Right lobe of liver (tissue), 6 donors: ENCODE measurements at regions not wholly inside any gene's neighbourhood (a gene's known extent, or its start where the extent isn't known, plus 50 kb on each side); places are given as distances from the start of the nearest gene placed in this dataset.
"Not testable (repeated sequence)": the region's sequence is repeated elsewhere in the genome, so short reads cannot be mapped to it uniquely, and the experiment has no call there.

Experiments
- ATAC-seq, 4 donors: fragments of 200-7000 bp; cut with Tn5 transposase; one replicate each; pipeline ENCODE4 v1.9.1; 2020; ENCODE audit warnings: mild to moderate bottlenecking in 4 of 4, moderate library complexity in 4 of 4
- DNase-seq, 3 donors: peaks; one replicate each; pipeline ENCODE4 v3.0.0-alpha.2; 2020
- H3K27ac ChIP-seq, 3 donors: fragments of 200-600 bp; one replicate each; pipeline ENCODE4 v1.8.0; 2022
- H3K27me3 ChIP-seq, 2 donors: fragments of 200-600 bp; one replicate each; pipeline ENCODE4 v1.8.0; 2022
- H3K36me3 ChIP-seq, 4 donors: fragments of 200-600 bp; sonication (generic) in 1 of 4; one replicate each; pipeline versions ENCODE4 v1.5.1 to v1.8.0; 2017 to 2022; ENCODE audit warnings: control low read depth in 1 of 4
- H3K4me1 ChIP-seq, 4 donors: fragments of 200-600 bp; sonication (generic) in 1 of 4; one replicate each; pipeline versions ENCODE4 v1.5.1 to v1.8.0; 2017 to 2022; ENCODE audit warnings: control low read depth in 1 of 4
- H3K4me3 ChIP-seq, 3 donors: fragments of 200-600 bp; one replicate each; pipeline ENCODE4 v1.8.0; 2022
- H3K9me3 ChIP-seq, 4 donors: fragments of 200-600 bp; sonication (generic) in 1 of 4; one replicate each; pipeline versions ENCODE4 v1.5.1 to v1.8.0; 2017 to 2022; ENCODE audit warnings: control low read depth in 1 of 4
- POLR2A ChIP-seq: fragments of 450-650 bp; IDR thresholded peaks from one replicate; pipeline ENCODE4 v1.6.1; 2017; ENCODE audit warnings: antibody characterized with exemption, mild to moderate bottlenecking
- WGBS: methylation state at CpG from one replicate; pipeline ENCODE4 v1.1.6; 2018; ENCODE audit warnings: low coverage, low lambda C conversion rate; ENCODE audit not compliant: insufficient coverage; ENCODE audit errors: missing lambda C conversion rate; 5-methylcytosine and 5-hydroxymethylcytosine counted together
- intact Hi-C, 2 donors: fragments of 100-400 bp; cut with DNase I; formaldehyde crosslinking; loops; one replicate each; pipeline versions ENCODE4 v1.11.2 to v1.14.1; 2022
- TF ChIP-seq, protein P1 (sequence below), 4 donors: fragments of 200-600 bp in 3 of 4; fragments of 450-650 bp in 1 of 4; IDR thresholded peaks; one replicate each; pipeline versions ENCODE4 v1.5.1 to v1.8.0; 2016 to 2022; ENCODE audit warnings: antibody characterized with exemption in 4 of 4, mild to moderate bottlenecking in 2 of 4
- donor health status: DM: no; HTN: yes; CAD: no.
- donor health status: DM: no; HTN: no; CAD: no.
- donor health status: DM: no; HTN: no; CAD: no.
- donor health status: DM: no; HTN: yes; CAD: no.
- donor health status: DM: no; HTN: yes; CAD: no.

DNA sequence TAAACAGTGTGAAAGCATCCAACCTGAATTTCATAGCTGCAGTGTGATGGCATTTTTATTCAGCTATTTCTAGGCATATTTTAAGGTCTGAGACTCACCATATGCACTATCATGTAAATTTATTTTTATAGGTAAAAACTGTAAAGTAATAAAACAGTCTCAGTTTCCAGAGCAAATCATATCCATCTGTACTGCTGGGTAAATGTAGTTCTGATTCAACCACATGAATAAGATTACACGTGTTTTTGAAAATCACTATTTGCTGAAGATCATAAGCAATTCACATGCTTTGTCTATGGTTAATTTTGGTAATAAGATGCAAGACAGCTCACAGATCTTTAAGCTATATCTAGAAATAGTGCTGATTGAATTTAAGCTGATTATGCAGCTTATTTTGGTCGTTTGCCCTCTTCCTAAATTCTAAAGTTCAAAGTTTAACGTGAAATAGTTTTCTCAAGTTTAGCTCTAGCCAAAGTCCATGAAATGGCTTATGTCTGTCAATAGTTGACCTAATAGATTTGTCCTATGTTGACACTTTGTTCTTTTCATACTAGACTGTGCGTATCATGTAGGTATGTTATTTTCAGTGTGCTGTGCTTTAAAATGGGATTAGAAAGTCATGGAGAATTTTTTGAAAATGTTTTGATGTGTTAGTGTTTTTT is 489.0 kb downstream of the USP25 start:
- no peak for DNase-seq
- no peak for TF ChIP-seq POLR2A
- TF ChIP-seq, protein P1, sequence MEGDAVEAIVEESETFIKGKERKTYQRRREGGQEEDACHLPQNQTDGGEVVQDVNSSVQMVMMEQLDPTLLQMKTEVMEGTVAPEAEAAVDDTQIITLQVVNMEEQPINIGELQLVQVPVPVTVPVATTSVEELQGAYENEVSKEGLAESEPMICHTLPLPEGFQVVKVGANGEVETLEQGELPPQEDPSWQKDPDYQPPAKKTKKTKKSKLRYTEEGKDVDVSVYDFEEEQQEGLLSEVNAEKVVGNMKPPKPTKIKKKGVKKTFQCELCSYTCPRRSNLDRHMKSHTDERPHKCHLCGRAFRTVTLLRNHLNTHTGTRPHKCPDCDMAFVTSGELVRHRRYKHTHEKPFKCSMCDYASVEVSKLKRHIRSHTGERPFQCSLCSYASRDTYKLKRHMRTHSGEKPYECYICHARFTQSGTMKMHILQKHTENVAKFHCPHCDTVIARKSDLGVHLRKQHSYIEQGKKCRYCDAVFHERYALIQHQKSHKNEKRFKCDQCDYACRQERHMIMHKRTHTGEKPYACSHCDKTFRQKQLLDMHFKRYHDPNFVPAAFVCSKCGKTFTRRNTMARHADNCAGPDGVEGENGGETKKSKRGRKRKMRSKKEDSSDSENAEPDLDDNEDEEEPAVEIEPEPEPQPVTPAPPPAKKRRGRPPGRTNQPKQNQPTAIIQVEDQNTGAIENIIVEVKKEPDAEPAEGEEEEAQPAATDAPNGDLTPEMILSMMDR (IDR thresholded peaks at IDR 0.05), result no peak
- H3K36me3 ChIP-seq, result no peaks in the 10 kb centered on the region
- peak overlapping the region in 2 of 3 donors; percentile 41 to 71 for H3K27ac ChIP-seq
- intact Hi-C loops, result no loop called here
- peak; percentile 88 to 95 (median 92) for ATAC-seq
- no peaks in the 10 kb centered on the region for H3K27me3 ChIP-seq
- WGBS, result 31% methylated on average over 4 of the region's 4 CpGs
- H3K4me3 ChIP-seq, result no peak overlapping the region
- H3K9me3 ChIP-seq, result no peaks in the 10 kb centered on the region
- H3K4me1 ChIP-seq, result peaks cover 0 to 42% (median 13%) of the 10 kb centered on the region in 4 donors

DNA sequence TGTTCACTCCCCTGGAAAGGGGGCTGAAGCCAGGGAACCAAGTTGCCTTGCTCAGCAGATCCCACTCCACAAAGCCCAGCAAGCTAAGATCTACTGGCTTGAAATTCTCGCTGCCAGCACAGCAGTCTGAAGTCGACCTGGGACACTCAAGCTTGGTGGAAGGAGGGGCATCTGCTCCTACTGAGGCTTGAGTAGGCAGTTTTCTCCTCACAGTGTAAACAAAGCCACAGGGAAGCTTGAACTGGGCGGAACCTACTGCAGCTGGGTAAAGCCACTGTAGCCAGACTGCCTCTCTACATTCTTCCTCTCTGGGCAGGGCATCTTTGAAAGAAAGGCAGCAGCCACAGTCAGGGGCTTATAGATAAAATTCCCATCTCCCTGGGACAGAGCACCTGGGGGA is 495.0 kb downstream of the USP25 start:
- H3K27ac ChIP-seq, H3K4me1 ChIP-seq, intact Hi-C loops, H3K4me3 ChIP-seq, DNase-seq, H3K9me3 ChIP-seq, ATAC-seq, H3K27me3 ChIP-seq, H3K36me3 ChIP-seq: not testable (repeated sequence)
- WGBS, result no CpG with 5 or more reads among the region's 3 CpGs

DNA sequence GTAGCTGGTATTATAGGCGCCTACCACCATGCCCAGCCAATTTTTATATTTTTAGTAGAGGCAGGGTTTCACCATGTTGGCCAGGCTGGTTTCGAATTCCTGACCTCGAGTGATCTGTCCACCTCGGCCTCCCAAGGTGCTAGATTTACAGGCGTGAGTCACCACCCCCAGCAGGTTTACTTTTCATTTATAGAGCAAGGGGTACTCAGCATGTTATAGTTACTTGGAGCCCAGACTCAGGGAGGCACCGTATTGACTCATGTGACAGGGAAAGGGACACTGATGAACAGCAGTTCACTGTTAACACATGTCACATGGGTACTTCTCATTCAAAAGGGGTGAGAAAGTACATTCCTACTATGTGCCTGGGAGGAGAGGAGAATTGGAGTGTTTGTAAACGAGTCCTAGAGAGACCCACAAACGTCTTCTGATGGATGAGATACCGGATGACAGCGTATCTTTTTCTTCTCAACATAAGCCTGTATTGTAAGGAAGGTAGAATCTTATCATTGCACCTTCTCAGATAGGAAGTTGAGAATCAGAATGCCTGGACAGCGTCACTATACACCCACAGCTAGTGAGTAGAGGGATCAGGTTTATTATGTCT is 510.0 kb downstream of the USP25 start:
- no peaks in the 10 kb centered on the region for H3K9me3 ChIP-seq
- TF ChIP-seq, protein P1 (IDR thresholded peaks at IDR 0.05), result no peak
- TF ChIP-seq POLR2A, result no peak
- no peaks in the 10 kb centered on the region for H3K4me1 ChIP-seq
- no peaks in the 10 kb centered on the region for H3K27me3 ChIP-seq
- H3K4me3 ChIP-seq, result no peak overlapping the region
- DNase-seq, result no peak
- intact Hi-C loops, result no loop called here
- no peak overlapping the region for H3K27ac ChIP-seq
- H3K36me3 ChIP-seq, result no peaks in the 10 kb centered on the region
- WGBS, result 91% methylated on average over 10 of the region's 11 CpGs
- no peak for ATAC-seq

DNA sequence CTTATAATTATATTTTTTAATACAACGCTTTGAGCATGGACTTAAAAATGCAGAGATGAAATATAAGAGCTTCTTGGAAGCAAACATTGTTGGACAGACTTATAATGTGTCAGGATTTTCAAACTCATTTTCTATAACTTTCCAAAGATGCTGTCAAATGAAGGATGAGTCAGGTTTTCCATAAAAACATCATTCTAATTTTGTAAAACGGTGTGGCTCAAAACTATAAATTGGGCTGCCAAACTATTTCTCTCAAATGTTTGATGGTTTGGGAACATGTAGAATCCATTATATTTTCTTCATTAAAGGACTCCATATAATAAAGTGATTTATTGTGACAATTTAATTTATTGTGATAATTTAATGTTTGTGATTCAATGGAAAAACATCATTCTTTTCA is 511.2 kb downstream of the USP25 start:
- no peaks in the 10 kb centered on the region for H3K36me3 ChIP-seq
- H3K27ac ChIP-seq, result no peak overlapping the region
- no peaks in the 10 kb centered on the region for H3K27me3 ChIP-seq
- intact Hi-C loops, result no loop called here
- no peaks in the 10 kb centered on the region for H3K4me1 ChIP-seq
- no peak for DNase-seq
- no peaks in the 10 kb centered on the region for H3K9me3 ChIP-seq
- WGBS, result 83% methylated on average over 2 of the region's 2 CpGs
- TF ChIP-seq, protein P1 (IDR thresholded peaks at IDR 0.05), result no peak
- no peak for TF ChIP-seq POLR2A
- no peak for ATAC-seq
- no peak overlapping the region for H3K4me3 ChIP-seq

DNA sequence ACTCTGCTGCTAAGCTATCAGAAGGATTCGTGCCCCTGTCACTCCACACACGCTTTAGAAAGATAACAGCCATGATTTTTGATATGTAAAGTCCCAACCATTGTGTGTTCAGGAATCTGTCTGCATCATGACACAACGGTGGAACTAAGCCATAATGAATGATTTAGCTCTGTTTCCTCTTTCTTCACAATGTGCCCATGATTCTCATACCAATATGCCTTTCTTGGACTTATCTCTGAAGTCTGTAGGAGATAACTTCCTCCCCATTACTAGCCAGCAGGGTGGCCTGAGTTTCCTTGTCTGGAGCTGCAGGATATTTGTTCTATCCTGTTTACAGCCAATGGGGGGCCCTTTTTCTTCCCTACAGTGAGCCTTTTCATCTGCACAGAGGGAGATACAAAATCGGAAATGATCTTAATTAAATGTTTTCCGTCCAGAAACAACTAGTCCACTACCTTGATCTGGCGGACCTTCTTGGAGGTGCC is 511.7 kb downstream of the USP25 start:
- DNase-seq, result no peak

More for the DNA sequence above, 511.7 kb downstream of the USP25 start:
- H3K27ac ChIP-seq, result no peak overlapping the region
- H3K27me3 ChIP-seq, result no peaks in the 10 kb centered on the region
- peak; percentile 41 to 79 (median 57) for ATAC-seq
- intact Hi-C loops, result no loop called here
- TF ChIP-seq, protein P1 (IDR thresholded peaks at IDR 0.05), result no peak
- TF ChIP-seq POLR2A, result no peak
- 54% methylated on average over 6 of the region's 6 CpGs for WGBS
- no peaks in the 10 kb centered on the region for H3K4me1 ChIP-seq
- H3K36me3 ChIP-seq, result no peaks in the 10 kb centered on the region
- H3K4me3 ChIP-seq, result no peak overlapping the region
- no peaks in the 10 kb centered on the region for H3K9me3 ChIP-seq
